Thymus (tissue), 11 donors: ENCODE measurements at regions not wholly inside any gene's neighbourhood (a gene's known extent, or its start where the extent isn't known, plus 50 kb on each side); places are given as distances from the start of the nearest gene placed in this dataset.

Experiments used
- DNase-seq, 9 donors: peaks; one replicate each; pipeline ENCODE4 v3.0.0-alpha.2; 2013; ENCODE audit warnings: low spot score in 9 of 9, low read depth in 6 of 9, missing footprints in 1 of 9
- H3K27ac ChIP-seq, 2 donors: one replicate each; pipeline ENCODE4 v1.5.1; 2013; ENCODE audit warnings: control low read depth in 1 of 2, low read depth in 1 of 2, low read length in 1 of 2, mild to moderate bottlenecking in 1 of 2, moderate library complexity in 1 of 2
- H3K27me3 ChIP-seq, 2 donors: one replicate each; pipeline ENCODE4 v1.5.1; 2013; ENCODE audit warnings: low read length in 1 of 2; ENCODE audit not compliant: control insufficient read depth in 2 of 2, insufficient read depth in 1 of 2
- H3K36me3 ChIP-seq, 2 donors: one replicate each; pipeline ENCODE4 v1.5.1; 2013; ENCODE audit warnings: low read length in 1 of 2, mild to moderate bottlenecking in 1 of 2, moderate library complexity in 1 of 2; ENCODE audit not compliant: control insufficient read depth in 2 of 2, insufficient read depth in 2 of 2
- H3K4me1 ChIP-seq, 2 donors: one replicate each; pipeline ENCODE4 v1.5.1; 2013; ENCODE audit warnings: low read length in 2 of 2; ENCODE audit not compliant: control insufficient read depth in 2 of 2, insufficient read depth in 2 of 2
- H3K4me3 ChIP-seq, 2 donors: one replicate each; pipeline ENCODE4 v1.5.1; 2013; ENCODE audit warnings: low read length in 2 of 2, control low read depth in 1 of 2, mild to moderate bottlenecking in 1 of 2
- H3K9me3 ChIP-seq, 2 donors: one replicate each; pipeline ENCODE4 v1.5.1; 2013; ENCODE audit warnings: low read length in 1 of 2, mild to moderate bottlenecking in 1 of 2; ENCODE audit not compliant: control insufficient read depth in 2 of 2, insufficient read depth in 1 of 2
- WGBS: extraction: QIAGEN DNeasy Blood & Tissue Kit; methylation state at CpG from one replicate; pipeline ENCODE4 v1.1.7; 2013; 5-methylcytosine and 5-hydroxymethylcytosine counted together
- donor health status: healthy.

GRCh38 chr1:87834151-87834550 lies 505.5 kb downstream of the LMO4 start:
- H3K4me3 ChIP-seq = no peak overlapping the region
- no peak for DNase-seq
- no peaks in the 10 kb centered on the region for H3K9me3 ChIP-seq
- no peaks in the 10 kb centered on the region for H3K36me3 ChIP-seq
- H3K4me1 ChIP-seq = no peaks in the 10 kb centered on the region
- WGBS = 94% methylated on average over 4 of the region's 4 CpGs
- H3K27ac ChIP-seq = no peak overlapping the region
- no peaks in the 10 kb centered on the region for H3K27me3 ChIP-seq

- H3K27ac ChIP-seq = no peak overlapping the region
These were observed 506.3 kb downstream of the LMO4 start for GRCh38 chr1:87834941-87835340.

GRCh38 chr1:87840767-87841166 lies 512.1 kb downstream of the LMO4 start:
- H3K9me3 ChIP-seq = no peaks in the 10 kb centered on the region
- 42% methylated on average over 3 of the region's 3 CpGs for WGBS
- DNase-seq = no peak
- H3K4me3 ChIP-seq = no peak overlapping the region
- no peaks in the 10 kb centered on the region for H3K27me3 ChIP-seq
- H3K27ac ChIP-seq = no peak overlapping the region
- no peaks in the 10 kb centered on the region for H3K4me1 ChIP-seq
- no peaks in the 10 kb centered on the region for H3K36me3 ChIP-seq

More at GRCh38 chr1:87834941-87835340, 506.3 kb downstream of the LMO4 start:
- DNase-seq = no peak
- WGBS = 95% methylated on average over 8 of the region's 8 CpGs
- no peak overlapping the region for H3K4me3 ChIP-seq
- no peaks in the 10 kb centered on the region for H3K9me3 ChIP-seq
- no peaks in the 10 kb centered on the region for H3K27me3 ChIP-seq
- H3K36me3 ChIP-seq = no peaks in the 10 kb centered on the region
- no peaks in the 10 kb centered on the region for H3K4me1 ChIP-seq

GRCh38 chr1:87841332-87841731 lies 512.7 kb downstream of the LMO4 start:
- Histone ChIP-seq H3K4me3 (no peak overlapping the region), H3K9me3 (no peaks in the 10 kb centered on the region), H3K27me3 (no peaks in the 10 kb centered on the region), H3K27ac (no peak overlapping the region), H3K4me1 (no peaks in the 10 kb centered on the region), H3K36me3 (no peaks in the 10 kb centered on the region)
- WGBS = 95% methylated on average over 1 of the region's 1 CpG
- DNase-seq = no peak

GRCh38 chr1:87842156-87842555 lies 513.5 kb downstream of the LMO4 start:
- Histone ChIP-seq H3K4me3 (no peak overlapping the region), H3K27ac (no peak overlapping the region), H3K4me1 (no peaks in the 10 kb centered on the region), H3K27me3 (no peaks in the 10 kb centered on the region), H3K36me3 (no peaks in the 10 kb centered on the region), H3K9me3 (no peaks in the 10 kb centered on the region)
- no peak for DNase-seq
- WGBS = 90% methylated on average over 1 of the region's 1 CpG

- Histone ChIP-seq H3K9me3 (no peaks in the 10 kb centered on the region), H3K27ac (no peak overlapping the region), H3K4me3 (no peak overlapping the region), H3K27me3 (no peaks in the 10 kb centered on the region), H3K4me1 (no peaks in the 10 kb centered on the region), H3K36me3 (no peaks in the 10 kb centered on the region)
- WGBS = 83% methylated on average over 4 of the region's 4 CpGs
- DNase-seq = no peak
These were observed 515.6 kb downstream of the LMO4 start for GRCh38 chr1:87844251-87844650.

- Histone ChIP-seq H3K4me1 (no peaks in the 10 kb centered on the region), H3K27ac (no peak overlapping the region), H3K4me3 (no peak overlapping the region), H3K27me3 (no peaks in the 10 kb centered on the region), H3K36me3 (no peaks in the 10 kb centered on the region), H3K9me3 (no peaks in the 10 kb centered on the region)
- WGBS = 95% methylated on average over 5 of the region's 5 CpGs
- no peak for DNase-seq
These were observed 522.8 kb downstream of the LMO4 start for GRCh38 chr1:87851490-87851889.

GRCh38 chr1:87852410-87853161 lies 523.9 kb downstream of the LMO4 start:
- H3K4me1 ChIP-seq = no peaks in the 10 kb centered on the region
- 93% methylated on average over 4 of the region's 4 CpGs for WGBS
- no peak overlapping the region for H3K27ac ChIP-seq
- no peak for DNase-seq
- H3K36me3 ChIP-seq = no peaks in the 10 kb centered on the region
- H3K4me3 ChIP-seq = no peak overlapping the region
- H3K9me3 ChIP-seq = no peaks in the 10 kb centered on the region
- H3K27me3 ChIP-seq = no peaks in the 10 kb centered on the region

- Histone ChIP-seq H3K4me3 (no peak overlapping the region), H3K4me1 (no peaks in the 10 kb centered on the region), H3K36me3 (no peaks in the 10 kb centered on the region), H3K27me3 (no peaks in the 10 kb centered on the region), H3K27ac (no peak overlapping the region), H3K9me3 (no peaks in the 10 kb centered on the region)
- WGBS = 80% methylated on average over 5 of the region's 5 CpGs
- no peak for DNase-seq
These were observed 525.1 kb downstream of the LMO4 start for GRCh38 chr1:87853576-87854351.
